HCT116 (cell line): ENCODE measurements at regions not wholly inside any gene's neighbourhood (a gene's known extent, or its start where the extent isn't known, plus 50 kb on each side); places are given as distances from the start of the nearest gene placed in this dataset.

Experiments used
- ATAC-seq: fragments of 200-7000 bp; cut with Tn5 transposase; 2 replicates; pipeline ENCODE4 v1.9.1; 2020; ENCODE audit warnings: mild to moderate bottlenecking, moderate library complexity
- BruUV-seq: library from RNA; stranded (reverse); fragments of 400-500 nt; replicated peaks from 2 replicates; lab custom pipeline; 2021; lab: Mats Ljungman, UMichigan
- CTCF ChIA-PET: fragments of 300-600 bp; sonication (Branson Sonifier 250); formaldehyde crosslinking; loops from one replicate; lab custom pipeline; 2021; ENCODE audit warnings: antibody characterized with exemption; lab: Charles Lee
- POLR2A ChIA-PET: fragments of 300-600, 350-600 bp; sonication (Branson Sonifier 250); formaldehyde crosslinking; loops from one replicate; lab custom pipeline; 2021; ENCODE audit warnings: antibody characterized with exemption; lab: Charles Lee
- RAD21 ChIA-PET, 2 experiments: fragments of 300-600 bp; sonication (Branson Sonifier 250); formaldehyde crosslinking; loops; one replicate each; lab custom pipeline; 2023; ENCODE audit warnings: low total read pairs in 2 of 2; ENCODE audit not compliant: uncharacterized antibody in 2 of 2, unreplicated experiment in 2 of 2, low non-redundant PET in 1 of 2; lab: Charles Lee
- DNase-seq: peaks from one replicate; pipeline ENCODE4 v3.0.0-alpha.2; 2010; ENCODE audit warnings: low read depth, low spot score
- H2AFZ ChIP-seq: fragments of 200-600 bp; shearing (Covaris generic), sonication (generic); 2 replicates; pipeline ENCODE4 v1.6.1; 2017; ENCODE audit warnings: low read depth, mixed run types, mixed read lengths, antibody characterized with exemption, low read length; ENCODE audit not compliant: poor library complexity, severe bottlenecking
- H3K27ac ChIP-seq: 2 replicates; pipeline ENCODE4 v1.5.1; 2012; ENCODE audit warnings: low read depth, low read length
- H3K27me3 ChIP-seq: fragments of 200-600 bp; sonication (generic); 2 replicates; pipeline ENCODE4 v1.6.1; 2016; ENCODE audit warnings: mixed run types, low read length, mixed read lengths; ENCODE audit not compliant: insufficient read depth
- H3K36me3 ChIP-seq, 2 experiments: fragments of 200-500 bp in 1 of 2; fragments of 200-600 bp in 1 of 2; sonication (Bioruptor generic) in 1 of 2; sonication (generic) in 1 of 2; 2 replicates each; pipeline versions ENCODE4 v1.5.1 to v1.6.1; 2014 to 2016; ENCODE audit warnings: low read length in 2 of 2, inconsistent platforms in 1 of 2, mixed read lengths in 1 of 2, mixed run types in 1 of 2; ENCODE audit not compliant: insufficient read depth in 2 of 2, control insufficient read depth in 1 of 2
- H3K4me1 ChIP-seq, 2 experiments: fragments of 200-600 bp in 1 of 2; sonication (generic) in 1 of 2; 2 replicates each; pipeline versions ENCODE4 v1.5.1 to v1.6.1; 2012 to 2017; ENCODE audit warnings: low read length in 2 of 2, inconsistent platforms in 1 of 2, mild to moderate bottlenecking in 1 of 2, mixed read lengths in 1 of 2, mixed run types in 1 of 2, moderate library complexity in 1 of 2; ENCODE audit not compliant: insufficient read depth in 2 of 2, control insufficient read depth in 1 of 2
- H3K4me2 ChIP-seq: fragments of 200-600 bp; sonication (generic); 2 replicates; pipeline ENCODE4 v1.6.1; 2017; ENCODE audit warnings: mixed run types, low read length, mixed read lengths
- H3K4me3 ChIP-seq, 2 experiments: fragments of 200-600 bp in 1 of 2; sonication (generic) in 1 of 2; replicated peaks in 1 of 2; 2 replicates each; pipeline ENCODE4 v1.5.1; 2011 to 2016; ENCODE audit warnings: low read length in 2 of 2, control low read depth in 1 of 2, low read depth in 1 of 2, mild to moderate bottlenecking in 1 of 2, mixed read lengths in 1 of 2, mixed run types in 1 of 2
- H3K79me2 ChIP-seq: fragments of 200-600 bp; sonication (generic); 2 replicates; pipeline ENCODE4 v1.6.1; 2017; ENCODE audit warnings: mild to moderate bottlenecking, mixed run types, low read length, moderate library complexity, mixed read lengths; ENCODE audit not compliant: insufficient read depth
- H3K9ac ChIP-seq: fragments of 200-600 bp; sonication (generic); 2 replicates; pipeline ENCODE4 v1.6.1; 2016; ENCODE audit warnings: low read length, mixed read lengths
- H3K9me2 ChIP-seq: fragments of 200-600 bp; sonication (generic), shearing (Covaris generic); 2 replicates; pipeline ENCODE4 v1.6.1; 2017; ENCODE audit warnings: mixed run types, mild to moderate bottlenecking, moderate library complexity; ENCODE audit not compliant: insufficient read depth
- H3K9me3 ChIP-seq, 2 experiments: fragments of 200-500 bp in 1 of 2; fragments of 200-600 bp in 1 of 2; sonication (Bioruptor generic) in 1 of 2; sonication (generic) in 1 of 2; 2 replicates each; pipeline ENCODE4 v1.6.1; 2014 to 2017; ENCODE audit warnings: low read length in 2 of 2, mixed read lengths in 2 of 2, inconsistent platforms in 1 of 2, low read depth in 1 of 2, mild to moderate bottlenecking in 1 of 2, mixed run types in 1 of 2, moderate library complexity in 1 of 2; ENCODE audit not compliant: control insufficient read depth in 1 of 2, insufficient read depth in 1 of 2
- H4K20me1 ChIP-seq: fragments of 200-600 bp; sonication (generic), shearing (Covaris generic); 2 replicates; pipeline ENCODE4 v1.6.1; 2017; ENCODE audit warnings: mixed run types, mild to moderate bottlenecking, moderate library complexity; ENCODE audit not compliant: insufficient read depth
- CBX3 ChIP-seq: IDR thresholded peaks from 2 replicates; pipeline ENCODE4 v1.6.1; 2012; ENCODE audit warnings: low read depth
- CEBPB ChIP-seq: IDR thresholded peaks from 2 replicates; pipeline ENCODE4 v1.6.1; 2012; ENCODE audit warnings: low read depth
- ELF1 ChIP-seq: IDR thresholded peaks from 2 replicates; pipeline ENCODE4 v1.6.1; 2012; ENCODE audit warnings: low read depth, borderline replicate concordance
- EZH2 ChIP-seq: fragments of 200-600 bp; sonication (generic); IDR thresholded peaks from 2 replicates; pipeline ENCODE4 v1.6.1; 2017; ENCODE audit warnings: antibody characterized with exemption, mixed run types
- EZH2phosphoT487 ChIP-seq: fragments of 200-600 bp; IDR thresholded peaks from 2 replicates; pipeline ENCODE4 v1.6.1; 2018; ENCODE audit warnings: antibody characterized with exemption, borderline replicate concordance
- FOSL1 ChIP-seq: IDR thresholded peaks from 2 replicates; pipeline ENCODE4 v1.6.1; 2012; ENCODE audit warnings: low read depth
- JUND ChIP-seq: IDR thresholded peaks from 2 replicates; pipeline ENCODE4 v1.6.1; 2012
- POLR2A ChIP-seq: IDR thresholded peaks from 2 replicates; pipeline ENCODE4 v1.7.0; 2011; ENCODE audit warnings: borderline replicate concordance; ENCODE audit not compliant: insufficient read depth, insufficient read length; ENCODE audit errors: extremely low read depth
- POLR2AphosphoS5 ChIP-seq: IDR thresholded peaks from 2 replicates; pipeline ENCODE4 v1.6.1; 2011; ENCODE audit warnings: mild to moderate bottlenecking, low read depth, low read length, moderate library complexity
- RAD21 ChIP-seq: IDR thresholded peaks from 2 replicates; pipeline ENCODE4 v1.6.1; 2012; ENCODE audit warnings: low read depth, mild to moderate bottlenecking
- REST ChIP-seq: IDR thresholded peaks from 2 replicates; pipeline ENCODE4 v1.6.1; 2012; ENCODE audit warnings: low read depth
- SRF ChIP-seq: IDR thresholded peaks from 2 replicates; pipeline ENCODE4 v1.6.1; 2012; ENCODE audit warnings: low read depth
- ZBTB33 ChIP-seq: IDR thresholded peaks from 2 replicates; pipeline ENCODE4 v1.6.1; 2011; ENCODE audit warnings: mild to moderate bottlenecking, low read length, moderate library complexity; ENCODE audit not compliant: insufficient replicate concordance; ENCODE audit errors: extremely low read depth
- ZFX ChIP-seq: fragments of 450-650 bp; IDR thresholded peaks from 2 replicates; pipeline ENCODE4 v1.6.1; 2017
- ZNF274 ChIP-seq: fragments of 200-500 bp; sonication (Bioruptor generic); IDR thresholded peaks from 2 replicates; pipeline ENCODE4 v1.6.1; 2014; ENCODE audit warnings: mild to moderate bottlenecking, low read depth, low read length, inconsistent platforms
- intact Hi-C: fragments of 100-400 bp; cut with micrococcal nuclease; formaldehyde crosslinking; loops from 2 replicates; pipeline ENCODE4 v1.10.0; 2022

GRCh38 chr2:82498777-82499443, 1960.2 kb downstream of the SUCLG1 start:
- POLR2A ChIA-PET, result no interaction called here
- CTCF ChIA-PET, result no interaction called here
- H2AFZ ChIP-seq, result no peak overlapping the region
- H3K9me3 ChIP-seq, result 0 out of 4 replicates have a peak, but pooled peaks cover 0 to 6% of the 10 kb centered on the region in 2 experiments
- ATAC-seq (no peak), DNase-seq (no peak)
- RAD21 ChIA-PET, result no interaction called here
- H3K36me3 ChIP-seq, result no peaks in the 10 kb centered on the region
- no peaks in the 10 kb centered on the region for H3K4me1 ChIP-seq
- no peak overlapping the region for H3K4me2 ChIP-seq
- H4K20me1 ChIP-seq, result no peaks in the 10 kb centered on the region
- H3K9ac ChIP-seq, result no peak overlapping the region
- H3K4me3 ChIP-seq, result no peak overlapping the region
- H3K27me3 ChIP-seq, result no peaks in the 10 kb centered on the region
- H3K9me2 ChIP-seq, result no peaks in the 10 kb centered on the region
- no peak for TF ChIP-seq ZFX
- no peak for TF ChIP-seq SRF
- TF ChIP-seq RAD21, result no peak
- no TSS peak for BruUV-seq
- H3K27ac ChIP-seq, result no peak overlapping the region
- H3K79me2 ChIP-seq, result no peaks in the 10 kb centered on the region
- intact Hi-C loops, result no loop called here

GRCh38 chr2:82494739-82495138, 1964.3 kb downstream of the SUCLG1 start:
- H3K36me3 ChIP-seq, result no peaks in the 10 kb centered on the region
- ATAC-seq (no peak), DNase-seq (no peak)
- intact Hi-C loops, result no loop called here
- H3K79me2 ChIP-seq, result no peaks in the 10 kb centered on the region
- ChIA-PET CTCF (no interaction called here), POLR2A (no interaction called here), RAD21 (no interaction called here)
- no peaks in the 10 kb centered on the region for H3K9me3 ChIP-seq
- H3K27ac ChIP-seq, result no peak overlapping the region
- H2AFZ ChIP-seq, result no peak overlapping the region
- H4K20me1 ChIP-seq, result no peaks in the 10 kb centered on the region
- H3K4me1 ChIP-seq, result no peaks in the 10 kb centered on the region
- no peak overlapping the region for H3K9ac ChIP-seq
- H3K27me3 ChIP-seq, result no peaks in the 10 kb centered on the region
- H3K9me2 ChIP-seq, result no peaks in the 10 kb centered on the region
- BruUV-seq, result no TSS peak
- H3K4me3 ChIP-seq, result no peak overlapping the region
- no peak overlapping the region for H3K4me2 ChIP-seq
- no peak for TF ChIP-seq REST
- no peak for TF ChIP-seq POLR2A
- no peak for TF ChIP-seq ZBTB33
- TF ChIP-seq ZNF274, result no peak
- no peak for TF ChIP-seq ELF1
- no peak for TF ChIP-seq RAD21
- TF ChIP-seq FOSL1, result no peak
- TF ChIP-seq EZH2phosphoT487, result no peak
- TF ChIP-seq JUND, result no peak
- TF ChIP-seq POLR2AphosphoS5, result no peak
- no peak for TF ChIP-seq CBX3
- no peak for TF ChIP-seq CEBPB
- no peak for TF ChIP-seq ZFX
- no peak for TF ChIP-seq EZH2
